Body of pancreas (tissue), 4 donors: ENCODE measurements at regions not wholly inside any gene's neighbourhood (a gene's known extent, or its start where the extent isn't known, plus 50 kb on each side); places are given as distances from the start of the nearest gene placed in this dataset.

Experiments used
- CTCF ChIP-seq, 7 experiments: fragments of 450-650 bp in 4 of 7; fragments of 200-600 bp in 3 of 7; sonication (generic) in 3 of 7; IDR thresholded peaks; one replicate each; pipeline ENCODE4 v1.5.1; 2016 to 2019; ENCODE audit warnings: antibody characterized with exemption in 7 of 7
- POLR2A ChIP-seq, 3 donors: fragments of 450-650 bp; IDR thresholded peaks; one replicate each; pipeline ENCODE4 v1.6.1; 2016; ENCODE audit warnings: antibody characterized with exemption in 3 of 3, mild to moderate bottlenecking in 2 of 3

- no peak for TF ChIP-seq POLR2A (IDR thresholded peaks at IDR 0.05)
- no peak for TF ChIP-seq CTCF (IDR thresholded peaks at IDR 0.05)
These were observed 525.1 kb upstream of the BRINP3 start for GRCh38 chr1:191002768-191003167.
